ENCODE measurements at regions not wholly inside any gene's neighbourhood (a gene's known extent, or its start where the extent isn't known, plus 50 kb on each side); places are given as distances from the start of the nearest gene placed in this dataset.

DNA sequence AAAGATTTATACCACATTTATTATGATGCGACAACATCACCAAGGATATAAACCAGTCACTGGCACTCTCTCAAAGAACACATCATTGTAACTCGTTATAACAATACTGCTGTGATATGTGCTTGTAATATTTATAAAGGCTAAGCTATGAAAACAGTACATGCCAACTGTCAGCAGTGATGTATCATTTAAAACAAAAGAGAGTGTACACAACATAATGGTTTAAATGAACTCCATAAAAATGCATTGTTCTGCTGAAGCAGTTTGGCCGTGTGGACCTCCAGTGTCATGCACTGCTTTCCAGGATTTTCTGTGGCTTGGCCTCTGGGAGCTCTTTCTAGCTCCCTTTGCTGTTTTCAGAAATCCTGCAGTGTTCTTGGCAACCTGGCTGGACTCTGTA lies 215.6 kb downstream of the MTX2 start:
- Mint-ChIP-seq H3K9me3 (no peaks in the 10 kb centered on the region), H3K27me3 (ENCODE audit: low read depth) (peaks cover 55% of the 10 kb centered on the region), H3K36me3 (ENCODE audit: low read depth) (no peaks in the 10 kb centered on the region), H3K4me1 (ENCODE audit: low read depth) (no peaks in the 10 kb centered on the region), H3K4me3 (ENCODE audit: low read depth) (no peak overlapping the region), H3K27ac (no peak overlapping the region)
- intact Hi-C loops (cut with micrococcal nuclease): no loop called here
- no peak for DNase-seq (ENCODE audit: low spot score)

- intact Hi-C loops (cut with micrococcal nuclease): no loop called here
Measured at GRCh38 chr2:176488431-176488830, 219.2 kb downstream of the MTX2 start.

DNA sequence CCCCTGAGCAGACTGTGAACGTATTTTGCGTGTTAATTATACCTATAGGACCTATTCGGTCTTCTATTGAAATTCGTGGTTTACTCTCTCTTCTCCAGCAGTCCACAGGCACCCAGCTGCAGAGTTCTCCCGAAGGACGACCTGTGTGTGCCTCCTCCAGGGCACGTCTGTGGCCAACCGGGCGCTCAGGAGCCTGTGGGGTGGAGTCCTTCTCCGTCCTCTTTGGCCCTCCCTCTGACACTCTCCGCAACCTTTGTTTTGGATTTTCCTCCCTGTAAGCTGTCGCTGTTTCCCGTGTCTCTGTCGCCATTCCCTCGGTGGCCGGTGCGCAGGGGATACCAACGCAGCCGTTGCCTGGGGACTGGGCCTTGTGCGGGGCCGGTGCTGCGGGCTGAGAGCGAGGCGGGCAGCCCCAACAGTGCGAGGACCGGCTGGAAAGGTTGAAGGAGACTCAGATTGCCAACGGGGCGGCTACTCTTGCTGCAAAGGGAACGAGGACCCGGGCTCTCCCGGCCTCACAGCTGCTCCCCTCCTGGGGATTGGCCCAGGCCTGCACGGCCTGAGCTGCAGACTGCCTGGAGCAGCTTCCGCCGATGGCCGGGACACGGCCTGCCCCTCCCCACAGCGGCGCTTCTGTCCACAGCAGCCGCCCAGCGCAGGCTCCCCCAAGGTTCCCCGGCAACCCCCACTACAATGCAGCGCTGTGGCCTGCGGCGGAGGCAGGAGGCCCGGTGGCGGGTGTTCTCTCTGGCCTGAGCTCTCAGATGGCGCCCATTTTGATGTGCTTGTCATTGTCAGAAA lies 221.0 kb downstream of the MTX2 start:
- H3K36me3 Mint-ChIP-seq (ENCODE audit: low read depth): no peaks in the 10 kb centered on the region
- DNase-seq (ENCODE audit: low spot score): no peak
- peaks cover 54% of the 10 kb centered on the region for H3K27me3 Mint-ChIP-seq (ENCODE audit: low read depth)
- no peak overlapping the region for H3K27ac Mint-ChIP-seq
- intact Hi-C loops (cut with micrococcal nuclease): no loop called here
- H3K9me3 Mint-ChIP-seq: no peaks in the 10 kb centered on the region
- no peak overlapping the region for H3K4me3 Mint-ChIP-seq (ENCODE audit: low read depth)
- H3K4me1 Mint-ChIP-seq (ENCODE audit: low read depth): peaks cover 18% of the 10 kb centered on the region

More at GRCh38 chr2:176488431-176488830, 219.2 kb downstream of the MTX2 start:
- no peak overlapping the region for H3K4me3 Mint-ChIP-seq (ENCODE audit: low read depth)
- peaks cover 49% of the 10 kb centered on the region for H3K27me3 Mint-ChIP-seq (ENCODE audit: low read depth)
- no peaks in the 10 kb centered on the region for H3K9me3 Mint-ChIP-seq
- no peaks in the 10 kb centered on the region for H3K36me3 Mint-ChIP-seq (ENCODE audit: low read depth)
- DNase-seq (ENCODE audit: low spot score): no peak
- peaks cover 18% of the 10 kb centered on the region for H3K4me1 Mint-ChIP-seq (ENCODE audit: low read depth)
- no peak overlapping the region for H3K27ac Mint-ChIP-seq

- intact Hi-C loops (cut with micrococcal nuclease): loop anchor here (1.0 kb wide), 1 partner anchor 18 kb away; no protein-coding TSS in a partner anchor
- no peaks in the 10 kb centered on the region for H3K9me3 Mint-ChIP-seq
- H3K36me3 Mint-ChIP-seq (ENCODE audit: low read depth): no peaks in the 10 kb centered on the region
- DNase-seq (ENCODE audit: low spot score): peak; percentile 13
- H3K4me1 Mint-ChIP-seq (ENCODE audit: low read depth): peaks cover 18% of the 10 kb centered on the region
- peak overlapping the region; percentile 18 for H3K27ac Mint-ChIP-seq
- H3K4me3 Mint-ChIP-seq (ENCODE audit: low read depth): no peak overlapping the region
- H3K27me3 Mint-ChIP-seq (ENCODE audit: low read depth): peaks cover 60% of the 10 kb centered on the region
Measured at GRCh38 chr2:176491172-176491904, 222.1 kb downstream of the MTX2 start.

DNA sequence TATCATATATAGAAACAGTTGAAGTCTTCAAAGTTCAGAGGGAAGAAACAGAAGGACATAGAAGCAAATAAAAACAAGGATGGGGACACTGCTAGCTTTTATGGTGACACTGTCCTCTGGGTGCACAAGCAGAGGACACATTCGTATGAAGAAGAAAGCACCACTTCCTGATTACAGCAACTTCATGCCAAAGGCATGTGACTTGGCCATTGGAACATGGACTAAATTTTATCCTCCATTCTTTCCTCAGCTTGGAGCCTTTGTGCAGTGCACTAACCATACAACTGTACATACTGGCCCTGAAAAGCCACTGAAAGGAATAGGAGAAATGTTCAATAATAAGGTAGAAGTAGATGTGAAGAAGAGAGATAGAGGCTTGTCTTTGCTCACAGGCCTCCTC lies 223.3 kb downstream of the MTX2 start:
- H3K27ac Mint-ChIP-seq: no peak overlapping the region
- peaks cover 54% of the 10 kb centered on the region for H3K27me3 Mint-ChIP-seq (ENCODE audit: low read depth)

DNA sequence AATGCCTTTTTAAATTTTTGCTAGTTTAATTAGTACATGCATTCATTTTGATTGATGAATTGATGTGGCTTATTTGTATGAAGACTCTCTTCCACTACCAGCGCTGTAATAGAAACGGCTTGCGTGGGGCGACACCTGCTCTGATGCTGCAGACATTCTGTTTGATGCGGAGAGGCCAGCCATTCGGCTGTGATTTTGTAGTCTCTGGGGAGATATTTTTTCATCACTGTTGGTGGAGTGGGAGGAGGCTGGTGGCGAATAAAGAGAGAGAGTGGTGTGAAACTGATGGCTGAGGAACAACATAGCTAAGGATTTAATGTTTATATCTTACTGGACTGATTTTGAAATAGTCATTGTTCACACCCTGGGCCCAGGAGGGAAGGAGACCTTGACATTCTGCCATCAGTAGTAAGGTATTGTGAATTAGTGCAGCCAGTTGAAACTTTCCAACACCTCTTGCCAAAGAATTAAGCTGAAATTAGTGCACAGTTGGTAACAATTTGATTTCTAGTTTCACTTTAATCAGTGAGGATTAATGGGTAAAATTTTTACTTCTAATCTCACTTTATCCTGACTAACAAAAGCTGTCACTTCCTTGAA lies 224.1 kb downstream of the MTX2 start:
- DNase-seq (ENCODE audit: low spot score): no peak
- no peak overlapping the region for H3K27ac Mint-ChIP-seq
- no peaks in the 10 kb centered on the region for H3K36me3 Mint-ChIP-seq (ENCODE audit: low read depth)
- H3K9me3 Mint-ChIP-seq: no peaks in the 10 kb centered on the region
- peaks cover 21% of the 10 kb centered on the region for H3K4me1 Mint-ChIP-seq (ENCODE audit: low read depth)
- no peak overlapping the region for H3K4me3 Mint-ChIP-seq (ENCODE audit: low read depth)
- H3K27me3 Mint-ChIP-seq (ENCODE audit: low read depth): peaks cover 52% of the 10 kb centered on the region
- intact Hi-C loops (cut with micrococcal nuclease): no loop called here

More for the DNA sequence above, 223.3 kb downstream of the MTX2 start:
- Mint-ChIP-seq H3K36me3 (ENCODE audit: low read depth) (no peaks in the 10 kb centered on the region), H3K4me3 (ENCODE audit: low read depth) (no peak overlapping the region), H3K9me3 (no peaks in the 10 kb centered on the region), H3K4me1 (ENCODE audit: low read depth) (peaks cover 21% of the 10 kb centered on the region)
- DNase-seq (ENCODE audit: low spot score): no peak
- intact Hi-C loops (cut with micrococcal nuclease): no loop called here

DNA sequence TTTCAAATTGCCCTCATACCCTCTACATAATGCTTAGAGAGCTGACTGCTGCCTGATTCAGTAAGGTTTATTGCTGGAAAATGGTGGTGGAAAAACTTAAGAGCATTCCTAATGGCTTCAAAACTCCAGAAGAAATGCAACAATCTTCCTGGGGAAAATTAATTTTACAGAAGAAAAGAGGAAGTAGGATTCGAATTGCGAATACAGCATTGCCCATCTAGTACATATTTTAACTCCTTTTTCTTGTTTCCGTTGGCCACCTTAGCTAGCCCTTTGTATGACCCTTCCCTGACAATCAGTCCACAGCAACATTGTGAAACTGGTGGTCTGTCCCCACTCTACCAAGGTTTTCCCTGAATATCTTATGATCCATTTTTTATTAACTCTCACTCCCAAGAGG lies 224.7 kb downstream of the MTX2 start:
- no peak for DNase-seq (ENCODE audit: low spot score)
- Mint-ChIP-seq H3K4me3 (ENCODE audit: low read depth) (no peak overlapping the region), H3K27ac (no peak overlapping the region), H3K9me3 (no peaks in the 10 kb centered on the region), H3K36me3 (ENCODE audit: low read depth) (no peaks in the 10 kb centered on the region), H3K4me1 (ENCODE audit: low read depth) (peaks cover 21% of the 10 kb centered on the region), H3K27me3 (ENCODE audit: low read depth) (peaks cover 51% of the 10 kb centered on the region)
- intact Hi-C loops (cut with micrococcal nuclease): no loop called here

- intact Hi-C loops (cut with micrococcal nuclease): no loop called here
- H3K36me3 Mint-ChIP-seq (ENCODE audit: low read depth): no peaks in the 10 kb centered on the region
- H3K4me3 Mint-ChIP-seq (ENCODE audit: low read depth): no peak overlapping the region
- no peak for DNase-seq (ENCODE audit: low spot score)
- H3K9me3 Mint-ChIP-seq: no peaks in the 10 kb centered on the region
- peaks cover 53% of the 10 kb centered on the region for H3K27me3 Mint-ChIP-seq (ENCODE audit: low read depth)
- H3K27ac Mint-ChIP-seq: no peak overlapping the region
- peaks cover 21% of the 10 kb centered on the region for H3K4me1 Mint-ChIP-seq (ENCODE audit: low read depth)
Measured at GRCh38 chr2:176494949-176495353, 225.7 kb downstream of the MTX2 start.

- Mint-ChIP-seq H3K27ac (no peak overlapping the region), H3K36me3 (ENCODE audit: low read depth) (no peaks in the 10 kb centered on the region), H3K9me3 (no peaks in the 10 kb centered on the region), H3K4me1 (ENCODE audit: low read depth) (peaks cover 19% of the 10 kb centered on the region), H3K27me3 (ENCODE audit: low read depth) (peaks cover 58% of the 10 kb centered on the region), H3K4me3 (ENCODE audit: low read depth) (no peak overlapping the region)
- DNase-seq (ENCODE audit: low spot score): no peak
- intact Hi-C loops (cut with micrococcal nuclease): no loop called here
Measured at GRCh38 chr2:176495826-176496225, 226.6 kb downstream of the MTX2 start.

DNA sequence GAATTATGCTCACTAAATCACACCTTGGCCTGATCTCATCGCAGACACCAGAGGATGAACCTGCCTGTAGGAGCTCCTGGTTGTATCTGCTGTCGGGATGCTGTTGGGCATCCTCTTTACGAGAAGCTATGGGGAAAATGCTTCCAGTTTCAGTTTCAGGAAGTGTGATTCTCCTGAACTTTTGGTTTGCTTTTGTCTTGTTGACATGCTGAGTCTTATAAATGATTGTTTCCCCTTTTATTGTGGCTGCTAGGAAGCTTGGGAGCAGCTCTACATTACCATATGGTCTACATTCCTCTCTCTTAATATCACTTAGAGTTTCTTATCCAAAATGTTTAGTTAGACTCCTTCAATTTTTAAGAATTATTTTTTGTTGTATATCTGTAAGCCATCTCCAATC lies 227.5 kb downstream of the MTX2 start:
- Mint-ChIP-seq H3K27me3 (ENCODE audit: low read depth) (peaks cover 61% of the 10 kb centered on the region), H3K9me3 (no peaks in the 10 kb centered on the region), H3K36me3 (ENCODE audit: low read depth) (no peaks in the 10 kb centered on the region), H3K27ac (no peak overlapping the region), H3K4me1 (ENCODE audit: low read depth) (peaks cover 10% of the 10 kb centered on the region), H3K4me3 (ENCODE audit: low read depth) (no peak overlapping the region)
- DNase-seq (ENCODE audit: low spot score): no peak
- intact Hi-C loops (cut with micrococcal nuclease): no loop called here

DNA sequence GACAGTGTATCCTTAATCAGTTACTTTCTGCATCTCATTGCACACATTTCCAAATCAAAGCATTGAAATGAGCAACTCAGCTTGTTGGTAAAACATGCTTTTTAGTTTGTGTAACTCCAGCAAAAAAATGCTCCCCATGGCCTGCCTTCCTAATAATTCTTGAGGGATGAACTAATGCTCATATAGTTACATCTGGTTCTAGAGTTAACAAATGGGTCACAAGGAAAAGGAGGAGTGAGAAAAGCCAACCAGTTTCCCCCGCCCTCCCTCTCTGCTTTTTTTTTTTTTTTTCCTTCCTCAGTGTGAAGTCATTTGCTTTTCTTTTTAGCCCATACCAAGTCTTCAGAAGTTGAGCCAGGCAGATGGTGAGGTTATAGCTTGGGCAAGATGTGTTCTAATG lies 231.7 kb downstream of the MTX2 start:
- H3K27ac Mint-ChIP-seq: no peak overlapping the region
- intact Hi-C loops (cut with micrococcal nuclease): no loop called here
- peaks cover 65% of the 10 kb centered on the region for H3K27me3 Mint-ChIP-seq (ENCODE audit: low read depth)
- H3K4me1 Mint-ChIP-seq (ENCODE audit: low read depth): peaks cover 3% of the 10 kb centered on the region
- DNase-seq (ENCODE audit: low spot score): no peak
- H3K36me3 Mint-ChIP-seq (ENCODE audit: low read depth): no peaks in the 10 kb centered on the region
- no peaks in the 10 kb centered on the region for H3K9me3 Mint-ChIP-seq
- no peak overlapping the region for H3K4me3 Mint-ChIP-seq (ENCODE audit: low read depth)

- Mint-ChIP-seq H3K27me3 (ENCODE audit: low read depth) (peaks cover 65% of the 10 kb centered on the region), H3K36me3 (ENCODE audit: low read depth) (no peaks in the 10 kb centered on the region), H3K4me1 (ENCODE audit: low read depth) (peaks cover 3% of the 10 kb centered on the region), H3K9me3 (no peaks in the 10 kb centered on the region), H3K4me3 (ENCODE audit: low read depth) (no peak overlapping the region), H3K27ac (no peak overlapping the region)
- no peak for DNase-seq (ENCODE audit: low spot score)
- intact Hi-C loops (cut with micrococcal nuclease): no loop called here
Measured at GRCh38 chr2:176501617-176502016, 232.4 kb downstream of the MTX2 start.

- Mint-ChIP-seq H3K4me1 (ENCODE audit: low read depth) (peaks cover 1% of the 10 kb centered on the region), H3K4me3 (ENCODE audit: low read depth) (no peak overlapping the region), H3K27me3 (ENCODE audit: low read depth) (peaks cover 64% of the 10 kb centered on the region), H3K36me3 (ENCODE audit: low read depth) (no peaks in the 10 kb centered on the region), H3K9me3 (no peaks in the 10 kb centered on the region), H3K27ac (no peak overlapping the region)
- DNase-seq (ENCODE audit: low spot score): no peak
- intact Hi-C loops (cut with micrococcal nuclease): no loop called here
Measured at GRCh38 chr2:176502619-176503018, 233.4 kb downstream of the MTX2 start.
